GM23338 (cell line): ENCODE measurements at regions not wholly inside any gene's neighbourhood (a gene's known extent, or its start where the extent isn't known, plus 50 kb on each side); places are given as distances from the start of the nearest gene placed in this dataset.

Experiments
- ATAC-seq: fragments of 200-7000 bp; cut with Tn5 transposase; 3 replicates; pipeline ENCODE4 v1.9.1; 2020
- DNase-seq: peaks from one replicate; pipeline ENCODE4 v3.0.0-alpha.2; 2015; ENCODE audit warnings: low spot score
- H2AFZ ChIP-seq: fragments of 200-600 bp; sonication (generic); 2 replicates; pipeline ENCODE4 v1.8.0; 2016; ENCODE audit warnings: antibody characterized with exemption, mild to moderate bottlenecking, moderate library complexity
- H3F3A ChIP-seq: fragments of 200-600 bp; sonication (generic); replicated peaks from 2 replicates; pipeline ENCODE4 v1.8.0; 2017; ENCODE audit warnings: antibody characterized with exemption, mixed run types, low read depth
- H3K27ac ChIP-seq: fragments of 200-600 bp; sonication (generic); 2 replicates; pipeline ENCODE4 v1.6.1; 2016; ENCODE audit warnings: low read depth
- H3K27me3 ChIP-seq: fragments of 200-600 bp; sonication (generic); 2 replicates; pipeline ENCODE4 v1.8.0; 2016; ENCODE audit warnings: mild to moderate bottlenecking, mixed run types, moderate library complexity; ENCODE audit not compliant: insufficient read depth
- H3K36me3 ChIP-seq: fragments of 200-600 bp; sonication (generic); 2 replicates; pipeline ENCODE4 v1.8.0; 2016; ENCODE audit warnings: mild to moderate bottlenecking; ENCODE audit not compliant: insufficient read depth
- H3K4me1 ChIP-seq: fragments of 200-600 bp; sonication (generic); 2 replicates; pipeline ENCODE4 v1.8.0; 2016; ENCODE audit warnings: mild to moderate bottlenecking, moderate library complexity; ENCODE audit not compliant: insufficient read depth
- H3K4me2 ChIP-seq: fragments of 200-600 bp; sonication (generic); 2 replicates; pipeline ENCODE4 v1.7.1; 2017; ENCODE audit warnings: mixed run types
- H3K4me3 ChIP-seq: fragments of 200-600 bp; sonication (generic); 2 replicates; pipeline ENCODE4 v1.6.1; 2016; ENCODE audit warnings: mixed run types
- H3K79me2 ChIP-seq: fragments of 200-600 bp; sonication (generic); replicated peaks from 2 replicates; pipeline ENCODE4 v1.8.0; 2017; ENCODE audit warnings: mild to moderate bottlenecking; ENCODE audit not compliant: insufficient read depth
- H3K9me2 ChIP-seq: fragments of 200-600 bp; sonication (generic); 2 replicates; pipeline ENCODE4 v1.8.0; 2017; ENCODE audit not compliant: insufficient read depth
- H4K20me1 ChIP-seq: fragments of 200-600 bp; sonication (generic); replicated peaks from 2 replicates; pipeline ENCODE4 v1.8.0; 2017; ENCODE audit warnings: mild to moderate bottlenecking; ENCODE audit not compliant: insufficient read depth
- H3K27ac Mint-ChIP-seq: 2 replicates; pipeline ENCODE4 v1.8.0; 2020; ENCODE audit warnings: inconsistent platforms, mild to moderate bottlenecking, moderate library complexity, mixed read lengths
- H3K27me3 Mint-ChIP-seq: 3 replicates; pipeline ENCODE4 v1.8.0; 2022; ENCODE audit warnings: low read depth, mild to moderate bottlenecking, moderate library complexity, mixed read lengths, inconsistent platforms; ENCODE audit not compliant: insufficient read depth, poor library complexity
- H3K36me3 Mint-ChIP-seq: 3 replicates; pipeline ENCODE4 v1.8.0; 2021; ENCODE audit warnings: low read depth, mild to moderate bottlenecking, inconsistent platforms, moderate library complexity, mixed read lengths
- H3K4me1 Mint-ChIP-seq: 3 replicates; pipeline ENCODE4 v1.8.0; 2020; ENCODE audit warnings: mild to moderate bottlenecking, inconsistent platforms, mixed read lengths
- H3K4me3 Mint-ChIP-seq: 3 replicates; pipeline ENCODE4 v1.8.0; 2021; ENCODE audit warnings: moderate library complexity, mild to moderate bottlenecking, inconsistent platforms, mixed read lengths
- H3K9me3 Mint-ChIP-seq: 3 replicates; pipeline ENCODE4 v1.8.0; 2020; ENCODE audit warnings: moderate library complexity, mild to moderate bottlenecking, inconsistent platforms, mixed read lengths
- CREB1 ChIP-seq: fragments of 250-450 bp; sonication (Bioruptor Pico); IDR thresholded peaks from 2 replicates; pipeline ENCODE4 v1.5.0; 2020; ENCODE audit warnings: low read depth, mild to moderate bottlenecking, moderate library complexity
- CTCF ChIP-seq, 2 experiments: fragments of 200-600 bp in 1 of 2; sonication (generic) in 1 of 2; conservative IDR thresholded peaks; 2 replicates each; pipeline versions ENCODE4 v1.5.1 to v1.6.1; 2016 to 2017; ENCODE audit warnings: antibody characterized with exemption in 2 of 2, low read depth in 2 of 2, mild to moderate bottlenecking in 2 of 2, moderate library complexity in 1 of 2
- EZH2 ChIP-seq: fragments of 200-600 bp; sonication (generic); IDR thresholded peaks from one replicate; pipeline ENCODE4 v1.8.0; 2017; ENCODE audit warnings: antibody characterized with exemption, mild to moderate bottlenecking, low read depth; ENCODE audit not compliant: unreplicated experiment
- EZH2phosphoT487 ChIP-seq: fragments of 200-600 bp; sonication (generic); IDR thresholded peaks from one replicate; pipeline ENCODE4 v1.8.1; 2018; ENCODE audit warnings: antibody characterized with exemption; ENCODE audit not compliant: unreplicated experiment
- JUNB ChIP-seq: IDR thresholded peaks from one replicate; pipeline ENCODE4 v1.6.1; 2016; ENCODE audit warnings: antibody characterized with exemption; ENCODE audit not compliant: unreplicated experiment
- NANOG ChIP-seq: IDR thresholded peaks from 2 replicates; pipeline ENCODE4 v1.6.1; 2016; ENCODE audit warnings: antibody characterized with exemption, borderline replicate concordance
- POLR2AphosphoS5 ChIP-seq: IDR thresholded peaks from 2 replicates; pipeline ENCODE4 v1.6.1; 2016; ENCODE audit warnings: antibody characterized with exemption, low read depth
- ZNF331 ChIP-seq: fragments of 250-450 bp; sonication (Bioruptor Pico); IDR thresholded peaks from 2 replicates; pipeline ENCODE4 v1.5.0; 2020; ENCODE audit warnings: low read depth, mild to moderate bottlenecking, moderate library complexity
- TF ChIP-seq, protein P1 (sequence below): IDR thresholded peaks from one replicate; pipeline ENCODE4 v1.6.1; 2018; ENCODE audit warnings: antibody characterized with exemption; ENCODE audit not compliant: unreplicated experiment
- TF ChIP-seq, protein P2 (sequence below): fragments of 250-450 bp; sonication (Bioruptor Pico); IDR thresholded peaks from 2 replicates; pipeline ENCODE4 v1.5.0; 2020; ENCODE audit warnings: mild to moderate bottlenecking, moderate library complexity

DNA sequence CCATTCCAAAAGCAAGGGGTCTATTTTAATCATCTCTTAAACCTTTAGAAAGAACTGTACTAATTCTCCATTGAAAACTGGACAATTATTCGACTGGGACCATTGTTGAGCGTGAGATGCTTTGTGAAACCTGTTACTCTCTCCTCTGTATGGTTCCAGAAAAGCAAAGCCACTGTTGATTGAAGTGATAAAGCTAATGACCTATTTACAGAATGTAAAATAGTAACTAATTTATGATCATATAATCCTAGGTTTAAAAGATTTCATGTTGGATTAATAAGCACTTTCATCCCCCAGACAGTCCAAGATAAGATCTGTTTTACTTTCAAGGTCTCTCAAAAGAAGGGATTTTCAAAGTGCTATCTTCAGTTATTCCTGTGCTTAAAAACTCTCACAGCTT lies 614.5 kb downstream of the TMA16 start:
- Histone ChIP-seq H4K20me1 (no peaks in the 10 kb centered on the region), H3K27me3 (no peaks in the 10 kb centered on the region), H3K4me3 (no peak overlapping the region), H3K9me2 (no peaks in the 10 kb centered on the region), H3K4me1 (peaks cover 13% of the 10 kb centered on the region; the same call in 1 of the 2 replicates), H3K79me2 (no peaks in the 10 kb centered on the region), H3K27ac (no peak overlapping the region), H3K4me2 (no peak overlapping the region), H3K36me3 (no peaks in the 10 kb centered on the region), H2AFZ (no peak overlapping the region), H3F3A (no peaks in the 10 kb centered on the region)
- Mint-ChIP-seq H3K36me3 (no peaks in the 10 kb centered on the region), H3K4me3 (no peak overlapping the region), H3K27me3 (no peaks in the 10 kb centered on the region), H3K4me1 (peaks cover 8% of the 10 kb centered on the region), H3K9me3 (no peaks in the 10 kb centered on the region; the same call in 2 of the 3 replicates), H3K27ac (no peak overlapping the region)
- TF ChIP-seq ZNF331 (CRISPR knock-in tag) (no peak), POLR2AphosphoS5 (no peak), NANOG (no peak), CREB1 (no peak), CTCF (conservative IDR thresholded peaks at IDR 0.05; ENCODE audit: low read depth in 2 of 2) (no peak), EZH2phosphoT487 (no peak)
- TF ChIP-seq, protein P1, sequence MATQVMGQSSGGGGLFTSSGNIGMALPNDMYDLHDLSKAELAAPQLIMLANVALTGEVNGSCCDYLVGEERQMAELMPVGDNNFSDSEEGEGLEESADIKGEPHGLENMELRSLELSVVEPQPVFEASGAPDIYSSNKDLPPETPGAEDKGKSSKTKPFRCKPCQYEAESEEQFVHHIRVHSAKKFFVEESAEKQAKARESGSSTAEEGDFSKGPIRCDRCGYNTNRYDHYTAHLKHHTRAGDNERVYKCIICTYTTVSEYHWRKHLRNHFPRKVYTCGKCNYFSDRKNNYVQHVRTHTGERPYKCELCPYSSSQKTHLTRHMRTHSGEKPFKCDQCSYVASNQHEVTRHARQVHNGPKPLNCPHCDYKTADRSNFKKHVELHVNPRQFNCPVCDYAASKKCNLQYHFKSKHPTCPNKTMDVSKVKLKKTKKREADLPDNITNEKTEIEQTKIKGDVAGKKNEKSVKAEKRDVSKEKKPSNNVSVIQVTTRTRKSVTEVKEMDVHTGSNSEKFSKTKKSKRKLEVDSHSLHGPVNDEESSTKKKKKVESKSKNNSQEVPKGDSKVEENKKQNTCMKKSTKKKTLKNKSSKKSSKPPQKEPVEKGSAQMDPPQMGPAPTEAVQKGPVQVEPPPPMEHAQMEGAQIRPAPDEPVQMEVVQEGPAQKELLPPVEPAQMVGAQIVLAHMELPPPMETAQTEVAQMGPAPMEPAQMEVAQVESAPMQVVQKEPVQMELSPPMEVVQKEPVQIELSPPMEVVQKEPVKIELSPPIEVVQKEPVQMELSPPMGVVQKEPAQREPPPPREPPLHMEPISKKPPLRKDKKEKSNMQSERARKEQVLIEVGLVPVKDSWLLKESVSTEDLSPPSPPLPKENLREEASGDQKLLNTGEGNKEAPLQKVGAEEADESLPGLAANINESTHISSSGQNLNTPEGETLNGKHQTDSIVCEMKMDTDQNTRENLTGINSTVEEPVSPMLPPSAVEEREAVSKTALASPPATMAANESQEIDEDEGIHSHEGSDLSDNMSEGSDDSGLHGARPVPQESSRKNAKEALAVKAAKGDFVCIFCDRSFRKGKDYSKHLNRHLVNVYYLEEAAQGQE = no peak
- ATAC-seq = no peak
- no peak for DNase-seq

GRCh38 chr4:164109503-164109902 lies 615.0 kb downstream of the TMA16 start:
- Histone ChIP-seq H3K27me3 (no peaks in the 10 kb centered on the region), H4K20me1 (no peaks in the 10 kb centered on the region), H3K36me3 (no peaks in the 10 kb centered on the region), H2AFZ (no peak overlapping the region), H3K9me2 (no peaks in the 10 kb centered on the region), H3K79me2 (no peaks in the 10 kb centered on the region), H3K4me1 (peaks cover 13% of the 10 kb centered on the region; the same call in 1 of the 2 replicates), H3K4me2 (no peak overlapping the region), H3K4me3 (no peak overlapping the region), H3F3A (no peaks in the 10 kb centered on the region), H3K27ac (no peak overlapping the region)
- Mint-ChIP-seq H3K4me3 (no peak overlapping the region), H3K4me1 (peaks cover 8% of the 10 kb centered on the region), H3K27ac (no peak overlapping the region), H3K27me3 (no peaks in the 10 kb centered on the region), H3K9me3 (no peaks in the 10 kb centered on the region; the same call in 2 of the 3 replicates), H3K36me3 (no peaks in the 10 kb centered on the region)
- DNase-seq (no peak), ATAC-seq (no peak)
- no peak for TF ChIP-seq EZH2
- no peak for TF ChIP-seq EZH2phosphoT487
- TF ChIP-seq NANOG = no peak
- TF ChIP-seq, protein P2, sequence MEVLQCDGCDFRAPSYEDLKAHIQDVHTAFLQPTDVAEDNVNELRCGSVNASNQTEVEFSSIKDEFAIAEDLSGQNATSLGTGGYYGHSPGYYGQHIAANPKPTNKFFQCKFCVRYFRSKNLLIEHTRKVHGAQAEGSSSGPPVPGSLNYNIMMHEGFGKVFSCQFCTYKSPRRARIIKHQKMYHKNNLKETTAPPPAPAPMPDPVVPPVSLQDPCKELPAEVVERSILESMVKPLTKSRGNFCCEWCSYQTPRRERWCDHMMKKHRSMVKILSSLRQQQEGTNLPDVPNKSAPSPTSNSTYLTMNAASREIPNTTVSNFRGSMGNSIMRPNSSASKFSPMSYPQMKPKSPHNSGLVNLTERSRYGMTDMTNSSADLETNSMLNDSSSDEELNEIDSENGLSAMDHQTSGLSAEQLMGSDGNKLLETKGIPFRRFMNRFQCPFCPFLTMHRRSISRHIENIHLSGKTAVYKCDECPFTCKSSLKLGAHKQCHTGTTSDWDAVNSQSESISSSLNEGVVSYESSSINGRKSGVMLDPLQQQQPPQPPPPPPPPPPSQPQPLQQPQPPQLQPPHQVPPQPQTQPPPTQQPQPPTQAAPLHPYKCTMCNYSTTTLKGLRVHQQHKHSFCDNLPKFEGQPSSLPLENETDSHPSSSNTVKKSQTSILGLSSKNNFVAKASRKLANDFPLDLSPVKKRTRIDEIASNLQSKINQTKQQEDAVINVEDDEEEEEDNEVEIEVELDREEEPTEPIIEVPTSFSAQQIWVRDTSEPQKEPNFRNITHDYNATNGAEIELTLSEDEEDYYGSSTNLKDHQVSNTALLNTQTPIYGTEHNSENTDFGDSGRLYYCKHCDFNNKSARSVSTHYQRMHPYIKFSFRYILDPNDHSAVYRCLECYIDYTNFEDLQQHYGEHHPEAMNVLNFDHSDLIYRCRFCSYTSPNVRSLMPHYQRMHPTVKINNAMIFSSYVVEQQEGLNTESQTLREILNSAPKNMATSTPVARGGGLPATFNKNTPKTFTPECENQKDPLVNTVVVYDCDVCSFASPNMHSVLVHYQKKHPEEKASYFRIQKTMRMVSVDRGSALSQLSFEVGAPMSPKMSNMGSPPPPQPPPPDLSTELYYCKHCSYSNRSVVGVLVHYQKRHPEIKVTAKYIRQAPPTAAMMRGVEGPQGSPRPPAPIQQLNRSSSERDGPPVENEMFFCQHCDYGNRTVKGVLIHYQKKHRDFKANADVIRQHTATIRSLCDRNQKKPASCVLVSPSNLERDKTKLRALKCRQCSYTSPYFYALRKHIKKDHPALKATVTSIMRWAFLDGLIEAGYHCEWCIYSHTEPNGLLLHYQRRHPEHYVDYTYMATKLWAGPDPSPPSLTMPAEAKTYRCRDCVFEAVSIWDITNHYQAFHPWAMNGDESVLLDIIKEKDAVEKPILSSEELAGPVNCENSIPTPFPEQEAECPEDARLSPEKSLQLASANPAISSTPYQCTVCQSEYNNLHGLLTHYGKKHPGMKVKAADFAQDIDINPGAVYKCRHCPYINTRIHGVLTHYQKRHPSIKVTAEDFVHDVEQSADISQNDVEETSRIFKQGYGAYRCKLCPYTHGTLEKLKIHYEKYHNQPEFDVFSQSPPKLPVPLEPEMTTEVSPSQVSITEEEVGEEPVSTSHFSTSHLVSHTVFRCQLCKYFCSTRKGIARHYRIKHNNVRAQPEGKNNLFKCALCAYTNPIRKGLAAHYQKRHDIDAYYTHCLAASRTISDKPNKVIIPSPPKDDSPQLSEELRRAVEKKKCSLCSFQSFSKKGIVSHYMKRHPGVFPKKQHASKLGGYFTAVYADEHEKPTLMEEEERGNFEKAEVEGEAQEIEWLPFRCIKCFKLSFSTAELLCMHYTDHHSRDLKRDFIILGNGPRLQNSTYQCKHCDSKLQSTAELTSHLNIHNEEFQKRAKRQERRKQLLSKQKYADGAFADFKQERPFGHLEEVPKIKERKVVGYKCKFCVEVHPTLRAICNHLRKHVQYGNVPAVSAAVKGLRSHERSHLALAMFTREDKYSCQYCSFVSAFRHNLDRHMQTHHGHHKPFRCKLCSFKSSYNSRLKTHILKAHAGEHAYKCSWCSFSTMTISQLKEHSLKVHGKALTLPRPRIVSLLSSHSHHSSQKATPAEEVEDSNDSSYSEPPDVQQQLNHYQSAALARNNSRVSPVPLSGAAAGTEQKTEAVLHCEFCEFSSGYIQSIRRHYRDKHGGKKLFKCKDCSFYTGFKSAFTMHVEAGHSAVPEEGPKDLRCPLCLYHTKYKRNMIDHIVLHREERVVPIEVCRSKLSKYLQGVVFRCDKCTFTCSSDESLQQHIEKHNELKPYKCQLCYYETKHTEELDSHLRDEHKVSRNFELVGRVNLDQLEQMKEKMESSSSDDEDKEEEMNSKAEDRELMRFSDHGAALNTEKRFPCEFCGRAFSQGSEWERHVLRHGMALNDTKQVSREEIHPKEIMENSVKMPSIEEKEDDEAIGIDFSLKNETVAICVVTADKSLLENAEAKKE = no peak
- TF ChIP-seq JUNB = no peak
- TF ChIP-seq ZNF331 (CRISPR knock-in tag) = no peak
